SJCRH30 (cell line): ENCODE measurements at regions not wholly inside any gene's neighbourhood (a gene's known extent, or its start where the extent isn't known, plus 50 kb on each side); places are given as distances from the start of the nearest gene placed in this dataset.

ENCODE experiments used
- DNase-seq, 2 experiments: peaks; one replicate each; pipeline ENCODE4 v3.0.0-alpha.2; 2015 to 2020
- H3K27ac ChIP-seq: fragments of 250-450 bp; sonication (Bioruptor Pico); 2 replicates; pipeline ENCODE4 v1.5.1; 2020; ENCODE audit warnings: mild to moderate bottlenecking, moderate library complexity
- H3K27me3 ChIP-seq: fragments of 250-450 bp; sonication (Bioruptor Pico); 2 replicates; pipeline ENCODE4 v1.5.1; 2020; ENCODE audit warnings: mild to moderate bottlenecking, moderate library complexity
- H3K36me3 ChIP-seq: fragments of 250-450 bp; sonication (Bioruptor Pico); 2 replicates; pipeline ENCODE4 v1.5.1; 2020; ENCODE audit warnings: mild to moderate bottlenecking, moderate library complexity
- H3K4me1 ChIP-seq: fragments of 250-450 bp; sonication (Bioruptor Pico); 2 replicates; pipeline ENCODE4 v1.5.1; 2020; ENCODE audit warnings: mild to moderate bottlenecking, moderate library complexity
- H3K4me3 ChIP-seq: fragments of 250-450 bp; sonication (Bioruptor Pico); 2 replicates; pipeline ENCODE4 v1.5.1; 2020; ENCODE audit warnings: mild to moderate bottlenecking, moderate library complexity
- H3K9me3 ChIP-seq: fragments of 250-450 bp; sonication (Bioruptor Pico); replicated peaks from 2 replicates; pipeline ENCODE4 v1.5.1; 2020; ENCODE audit warnings: mild to moderate bottlenecking, moderate library complexity

- no peaks in the 10 kb centered on the region for H3K27me3 ChIP-seq
- no peaks in the 10 kb centered on the region for H3K36me3 ChIP-seq
- no peak overlapping the region for H3K27ac ChIP-seq
- no peak for DNase-seq
- H3K9me3 ChIP-seq = no peaks in the 10 kb centered on the region
- H3K4me1 ChIP-seq = no peaks in the 10 kb centered on the region
- H3K4me3 ChIP-seq = no peak overlapping the region
These were observed 194.0 kb upstream of the MGMT start for GRCh38 chr10:129272866-129273650.

DNA sequence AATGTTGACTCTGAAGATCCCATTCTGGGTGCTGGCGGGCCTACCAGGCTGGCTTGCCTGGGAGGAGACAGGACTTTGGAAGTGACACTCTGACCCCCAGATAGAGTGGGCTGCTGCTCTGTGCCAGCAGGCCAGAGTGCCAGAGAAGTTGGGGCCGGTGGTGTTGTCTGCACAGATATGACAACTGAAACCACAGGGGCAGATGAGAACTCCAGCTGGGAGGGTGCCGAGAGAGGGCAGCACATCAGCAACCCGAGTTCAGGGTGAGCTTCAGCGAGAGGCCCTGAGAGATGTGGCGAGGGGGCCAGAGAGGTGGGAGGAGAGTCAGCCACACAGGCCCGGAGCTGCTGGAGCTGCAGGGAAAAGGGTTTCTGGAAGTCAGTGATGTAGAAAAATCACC, 193.2 kb upstream of the MGMT start:
- Histone ChIP-seq H3K9me3 (no peaks in the 10 kb centered on the region), H3K27me3 (no peaks in the 10 kb centered on the region), H3K4me3 (no peak overlapping the region), H3K27ac (no peak overlapping the region), H3K36me3 (no peaks in the 10 kb centered on the region), H3K4me1 (no peaks in the 10 kb centered on the region)
- DNase-seq = no peak

DNA sequence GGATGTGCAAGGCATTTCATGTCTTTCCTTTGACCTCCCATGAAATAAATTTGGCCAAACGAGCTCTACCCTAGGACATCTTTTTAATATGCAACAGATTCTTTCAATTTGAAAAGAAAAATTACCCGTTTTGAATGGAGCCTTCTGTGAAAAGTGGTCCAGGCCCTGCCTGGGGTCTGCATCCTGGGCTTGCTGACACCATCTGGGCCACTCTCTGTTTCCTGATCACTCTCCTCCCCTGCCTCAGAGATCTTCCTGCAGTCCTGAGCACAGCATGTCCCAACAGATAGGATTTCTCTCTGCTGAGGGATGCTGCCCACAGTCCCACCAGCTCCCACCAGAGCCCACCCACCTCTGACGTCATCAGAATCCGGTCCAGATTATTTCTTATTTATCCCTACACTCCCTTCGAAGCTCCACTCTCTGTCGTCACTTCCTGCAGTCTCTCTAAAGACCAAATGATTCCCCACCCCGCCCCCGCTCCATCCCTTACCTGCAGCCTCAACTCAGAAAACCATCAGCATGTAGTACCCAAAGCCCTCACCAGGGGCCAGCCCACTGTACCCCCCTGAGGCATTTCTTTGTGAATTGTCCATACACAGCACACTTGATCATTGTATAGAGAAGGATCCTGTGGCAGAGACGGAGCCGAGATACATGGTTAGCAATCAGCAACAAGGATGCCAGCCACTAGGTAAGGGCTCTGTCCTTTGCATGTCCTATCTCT, 192.1 kb upstream of the MGMT start:
- no peak overlapping the region for H3K27ac ChIP-seq
- no peaks in the 10 kb centered on the region for H3K36me3 ChIP-seq
- no peak overlapping the region for H3K4me3 ChIP-seq
- H3K27me3 ChIP-seq = no peaks in the 10 kb centered on the region
- no peaks in the 10 kb centered on the region for H3K4me1 ChIP-seq
- H3K9me3 ChIP-seq = no peaks in the 10 kb centered on the region
- DNase-seq = peak in 1 of 2 experiments; percentile 0

DNA sequence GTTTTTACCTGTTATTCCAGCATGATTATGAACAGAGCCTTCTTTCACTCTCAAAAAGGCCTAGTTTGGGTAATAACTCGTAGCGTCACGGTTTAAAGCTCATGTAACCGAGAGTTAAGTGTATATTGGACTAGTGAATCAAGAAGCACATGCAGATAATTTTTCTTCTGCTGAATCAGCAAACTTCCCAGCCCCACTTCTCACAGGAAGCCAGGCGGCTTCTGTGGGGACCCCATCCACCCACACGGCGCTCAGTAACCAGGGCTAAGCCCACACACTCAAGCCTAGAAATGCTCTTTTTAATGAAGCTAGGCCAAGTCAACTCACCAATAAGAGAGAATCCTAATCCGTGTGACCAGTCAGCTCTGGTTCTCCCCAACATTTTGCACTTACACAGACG, 191.2 kb upstream of the MGMT start:
- DNase-seq = no peak

GRCh38 chr10:129277084-129277483, 190.0 kb upstream of the MGMT start:
- no peak overlapping the region for H3K4me3 ChIP-seq
- no peaks in the 10 kb centered on the region for H3K27me3 ChIP-seq
- H3K9me3 ChIP-seq = no peaks in the 10 kb centered on the region
- H3K36me3 ChIP-seq = no peaks in the 10 kb centered on the region
- no peak for DNase-seq
- H3K27ac ChIP-seq = no peak overlapping the region
- no peaks in the 10 kb centered on the region for H3K4me1 ChIP-seq

More for the DNA sequence above, 191.2 kb upstream of the MGMT start:
- H3K4me1 ChIP-seq = no peaks in the 10 kb centered on the region
- H3K4me3 ChIP-seq = no peak overlapping the region
- no peak overlapping the region for H3K27ac ChIP-seq
- no peaks in the 10 kb centered on the region for H3K27me3 ChIP-seq
- H3K36me3 ChIP-seq = no peaks in the 10 kb centered on the region
- H3K9me3 ChIP-seq = no peaks in the 10 kb centered on the region

GRCh38 chr10:129277841-129278240, 189.2 kb upstream of the MGMT start:
- Histone ChIP-seq H3K4me1 (no peaks in the 10 kb centered on the region), H3K9me3 (no peaks in the 10 kb centered on the region)
- DNase-seq = no peak

DNA sequence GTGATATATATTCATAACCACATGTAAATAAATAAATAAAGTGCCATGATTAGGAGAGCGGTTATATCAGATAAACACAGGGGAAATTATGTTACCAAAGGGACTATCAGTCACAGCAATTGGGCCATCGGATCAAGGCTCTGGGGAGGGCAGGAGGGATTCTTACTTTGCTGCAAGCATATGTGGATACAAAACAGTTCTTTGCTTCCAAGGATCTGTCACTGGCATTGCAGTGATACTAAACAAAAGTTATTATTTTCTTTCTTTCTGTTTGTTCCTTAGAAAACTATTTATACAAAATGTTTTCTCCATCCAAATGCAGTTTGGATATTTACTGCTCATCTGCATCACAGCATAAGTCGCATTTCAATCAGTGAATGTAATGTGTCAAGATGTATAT, 188.4 kb upstream of the MGMT start:
- H3K27ac ChIP-seq = no peak overlapping the region
- H3K9me3 ChIP-seq = no peaks in the 10 kb centered on the region
- H3K4me3 ChIP-seq = no peak overlapping the region
- no peaks in the 10 kb centered on the region for H3K36me3 ChIP-seq
- DNase-seq = no peak
- H3K27me3 ChIP-seq = no peaks in the 10 kb centered on the region
- no peaks in the 10 kb centered on the region for H3K4me1 ChIP-seq

More at GRCh38 chr10:129277841-129278240, 189.2 kb upstream of the MGMT start:
- Histone ChIP-seq H3K36me3 (no peaks in the 10 kb centered on the region), H3K27me3 (no peaks in the 10 kb centered on the region), H3K27ac (no peak overlapping the region), H3K4me3 (no peak overlapping the region)

- H3K4me3 ChIP-seq = no peak overlapping the region
- no peaks in the 10 kb centered on the region for H3K27me3 ChIP-seq
- no peak overlapping the region for H3K27ac ChIP-seq
- H3K36me3 ChIP-seq = no peaks in the 10 kb centered on the region
- no peaks in the 10 kb centered on the region for H3K4me1 ChIP-seq
- no peak for DNase-seq
- no peaks in the 10 kb centered on the region for H3K9me3 ChIP-seq
These were observed 187.4 kb upstream of the MGMT start for GRCh38 chr10:129279446-129280154.

GRCh38 chr10:129280155-129280502, 186.9 kb upstream of the MGMT start:
- H3K27ac ChIP-seq = no peak overlapping the region
- H3K27me3 ChIP-seq = no peaks in the 10 kb centered on the region
- no peaks in the 10 kb centered on the region for H3K36me3 ChIP-seq
- no peak for DNase-seq
- no peaks in the 10 kb centered on the region for H3K9me3 ChIP-seq
- H3K4me3 ChIP-seq = no peak overlapping the region
- no peaks in the 10 kb centered on the region for H3K4me1 ChIP-seq

DNA sequence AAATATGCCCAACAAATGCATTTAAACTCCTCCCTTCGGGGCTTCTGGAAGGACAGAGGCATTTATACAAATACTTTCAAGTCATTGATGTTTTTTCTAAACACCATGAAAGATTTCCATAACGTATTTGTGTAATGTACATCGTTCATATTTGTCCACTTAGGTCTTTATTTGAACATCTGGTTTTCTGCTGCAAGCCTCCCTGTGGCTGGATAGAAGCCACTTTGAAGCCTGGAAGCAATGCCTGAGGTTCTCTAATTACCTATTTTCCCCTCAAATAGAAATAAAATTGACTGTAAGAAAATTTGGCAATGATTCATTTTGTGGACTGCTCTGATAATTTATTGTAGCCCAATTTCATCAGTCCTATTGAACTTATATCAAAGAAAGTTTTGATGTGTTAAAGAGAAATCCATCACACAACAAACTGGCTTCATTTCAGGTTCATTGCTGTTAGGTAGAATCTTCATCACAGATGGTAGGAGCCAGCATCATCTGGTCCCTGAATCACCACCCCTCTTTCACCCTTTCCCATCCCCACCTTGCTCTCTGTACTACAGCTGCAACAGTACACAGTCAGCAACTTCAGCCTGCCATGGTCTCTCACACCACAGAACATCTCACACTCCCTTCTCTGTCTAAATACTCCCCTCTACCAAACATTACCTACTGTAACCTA, 186.0 kb upstream of the MGMT start:
- no peak overlapping the region for H3K27ac ChIP-seq
- no peaks in the 10 kb centered on the region for H3K36me3 ChIP-seq
- H3K4me1 ChIP-seq = no peaks in the 10 kb centered on the region
- no peaks in the 10 kb centered on the region for H3K27me3 ChIP-seq
- H3K4me3 ChIP-seq = no peak overlapping the region
- H3K9me3 ChIP-seq = no peaks in the 10 kb centered on the region
- DNase-seq = no peak

GRCh38 chr10:129285459-129285858, 181.6 kb upstream of the MGMT start:
- Histone ChIP-seq H3K9me3 (no peaks in the 10 kb centered on the region), H3K4me3 (no peak overlapping the region), H3K4me1 (no peaks in the 10 kb centered on the region), H3K27ac (no peak overlapping the region), H3K27me3 (no peaks in the 10 kb centered on the region), H3K36me3 (no peaks in the 10 kb centered on the region)
- no peak for DNase-seq

DNA sequence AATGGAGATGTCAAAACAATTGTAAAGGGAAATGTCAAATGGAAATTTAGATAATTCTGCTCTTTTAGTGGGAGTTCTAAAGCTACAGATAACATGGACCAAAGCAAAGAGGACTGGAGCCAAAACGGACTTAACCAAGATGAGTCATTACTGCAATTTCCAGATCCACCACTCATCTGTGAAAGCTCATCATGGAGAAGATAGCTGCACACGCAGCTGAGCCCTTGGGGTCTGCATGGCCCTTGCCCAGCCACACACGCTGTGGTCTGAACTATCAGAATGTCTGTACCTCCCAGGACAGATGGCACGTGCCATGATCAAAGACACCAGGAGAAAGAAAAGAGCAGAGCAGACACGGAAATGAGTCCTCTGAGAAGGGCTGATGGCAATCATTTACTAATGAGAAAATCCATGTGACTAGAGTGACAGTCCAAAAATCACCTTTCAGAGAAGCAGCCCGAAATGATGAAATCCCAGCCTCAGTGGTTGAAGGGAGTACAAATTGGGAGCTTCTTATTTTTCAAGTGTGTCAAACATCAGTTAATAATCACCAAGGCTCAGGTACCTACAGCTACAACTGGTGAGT, 177.9 kb upstream of the MGMT start:
- Histone ChIP-seq H3K4me1 (no peaks in the 10 kb centered on the region), H3K27me3 (no peaks in the 10 kb centered on the region), H3K27ac (no peak overlapping the region), H3K4me3 (no peak overlapping the region), H3K36me3 (no peaks in the 10 kb centered on the region), H3K9me3 (no peaks in the 10 kb centered on the region)
- DNase-seq = no peak

DNA sequence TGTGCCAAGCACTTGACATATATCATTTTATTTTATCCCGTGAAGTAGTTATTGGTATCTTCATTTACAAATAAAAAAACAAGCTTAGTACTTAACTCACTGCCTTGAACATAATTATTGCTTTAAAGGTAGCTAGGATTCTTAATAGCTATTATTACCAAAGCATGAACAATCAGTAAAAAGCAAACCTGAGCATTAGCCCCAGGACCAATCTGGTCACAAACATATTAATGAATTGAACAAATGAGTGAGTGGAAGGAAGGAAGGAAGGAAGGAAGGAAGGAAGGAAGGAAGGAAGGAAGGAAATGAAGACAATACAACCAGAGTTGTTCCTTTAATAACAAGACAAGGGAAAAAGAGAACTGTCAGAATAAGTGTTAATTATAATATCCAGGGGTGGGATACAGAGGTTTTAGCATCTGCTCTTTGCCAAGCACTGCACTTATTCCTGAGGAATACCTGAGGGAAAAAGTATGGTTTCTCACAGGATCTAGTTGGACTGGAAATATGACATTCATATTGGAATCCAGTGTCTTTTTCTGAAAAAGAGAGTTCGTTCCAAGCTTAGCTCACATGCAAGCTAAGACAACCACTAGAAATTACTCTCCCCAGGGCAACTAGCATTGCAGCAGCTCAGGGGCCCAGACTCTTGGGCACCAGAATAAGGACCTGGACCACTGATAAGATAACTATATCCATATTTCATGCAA, 172.9 kb upstream of the MGMT start:
- no peak overlapping the region for H3K27ac ChIP-seq

DNA sequence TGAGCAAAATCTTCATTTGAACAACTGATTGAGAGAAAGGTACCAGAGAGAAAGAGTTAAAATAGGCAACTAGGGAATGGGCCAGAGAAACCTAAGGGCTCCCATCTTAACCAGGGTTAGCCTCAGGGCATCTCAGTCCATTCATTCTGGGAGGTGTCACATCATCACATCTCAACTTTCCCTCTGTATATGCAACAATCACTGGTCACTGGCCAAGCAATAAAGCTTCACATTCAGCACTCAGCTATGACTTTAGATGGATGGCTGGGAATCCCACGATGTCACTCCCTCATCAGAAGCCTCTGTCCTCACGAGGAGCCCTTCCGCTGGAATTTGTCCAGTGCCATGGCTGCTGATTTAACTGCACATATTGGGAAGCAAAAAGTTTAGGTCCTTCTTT, 172.1 kb upstream of the MGMT start:
- H3K36me3 ChIP-seq = no peaks in the 10 kb centered on the region
- no peaks in the 10 kb centered on the region for H3K27me3 ChIP-seq
- no peak overlapping the region for H3K4me3 ChIP-seq
- DNase-seq = no peak
- H3K27ac ChIP-seq = no peak overlapping the region
- no peaks in the 10 kb centered on the region for H3K9me3 ChIP-seq
- no peaks in the 10 kb centered on the region for H3K4me1 ChIP-seq

More for the DNA sequence above, 172.9 kb upstream of the MGMT start:
- no peak for DNase-seq
- Histone ChIP-seq H3K9me3 (no peaks in the 10 kb centered on the region), H3K4me3 (no peak overlapping the region), H3K27me3 (no peaks in the 10 kb centered on the region), H3K4me1 (no peaks in the 10 kb centered on the region), H3K36me3 (no peaks in the 10 kb centered on the region)
